ENCODE measurements at regions not wholly inside any gene's neighbourhood (a gene's known extent, or its start where the extent isn't known, plus 50 kb on each side); places are given as distances from the start of the nearest gene placed in this dataset.
"Not testable (repeated sequence)": the region's sequence is repeated elsewhere in the genome, so short reads cannot be mapped to it uniquely, and the experiment has no call there.

DNA sequence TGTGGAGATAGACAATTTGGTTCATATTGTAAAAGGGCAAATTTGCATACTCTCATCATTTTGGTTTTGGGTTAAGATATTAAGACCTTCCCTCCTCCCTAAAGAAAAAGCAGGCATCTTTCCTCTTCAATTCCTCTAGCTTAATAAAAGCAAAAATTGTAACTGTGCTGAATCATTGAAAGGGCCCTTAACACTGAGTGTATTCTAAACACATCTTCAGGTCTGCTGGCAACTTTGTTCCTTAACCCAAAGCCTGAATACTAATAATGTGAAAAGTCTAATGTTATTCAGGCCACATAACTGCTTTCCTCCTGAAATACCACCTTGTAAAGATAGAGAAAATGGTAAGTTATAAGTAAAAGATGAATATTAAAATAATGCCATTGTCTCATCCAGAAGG is 1200.5 kb upstream of the FAM98A start:
- TF ChIP-seq, protein P1, sequence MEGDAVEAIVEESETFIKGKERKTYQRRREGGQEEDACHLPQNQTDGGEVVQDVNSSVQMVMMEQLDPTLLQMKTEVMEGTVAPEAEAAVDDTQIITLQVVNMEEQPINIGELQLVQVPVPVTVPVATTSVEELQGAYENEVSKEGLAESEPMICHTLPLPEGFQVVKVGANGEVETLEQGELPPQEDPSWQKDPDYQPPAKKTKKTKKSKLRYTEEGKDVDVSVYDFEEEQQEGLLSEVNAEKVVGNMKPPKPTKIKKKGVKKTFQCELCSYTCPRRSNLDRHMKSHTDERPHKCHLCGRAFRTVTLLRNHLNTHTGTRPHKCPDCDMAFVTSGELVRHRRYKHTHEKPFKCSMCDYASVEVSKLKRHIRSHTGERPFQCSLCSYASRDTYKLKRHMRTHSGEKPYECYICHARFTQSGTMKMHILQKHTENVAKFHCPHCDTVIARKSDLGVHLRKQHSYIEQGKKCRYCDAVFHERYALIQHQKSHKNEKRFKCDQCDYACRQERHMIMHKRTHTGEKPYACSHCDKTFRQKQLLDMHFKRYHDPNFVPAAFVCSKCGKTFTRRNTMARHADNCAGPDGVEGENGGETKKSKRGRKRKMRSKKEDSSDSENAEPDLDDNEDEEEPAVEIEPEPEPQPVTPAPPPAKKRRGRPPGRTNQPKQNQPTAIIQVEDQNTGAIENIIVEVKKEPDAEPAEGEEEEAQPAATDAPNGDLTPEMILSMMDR (IDR thresholded peaks at IDR 0.05; ENCODE audit: control insufficient read depth, insufficient read depth, low read depth, low read length, missing control alignments), result no peak
- no peak overlapping the region for H3K4me3 ChIP-seq (ENCODE audit: control insufficient read depth, low read depth, low read length)

DNA sequence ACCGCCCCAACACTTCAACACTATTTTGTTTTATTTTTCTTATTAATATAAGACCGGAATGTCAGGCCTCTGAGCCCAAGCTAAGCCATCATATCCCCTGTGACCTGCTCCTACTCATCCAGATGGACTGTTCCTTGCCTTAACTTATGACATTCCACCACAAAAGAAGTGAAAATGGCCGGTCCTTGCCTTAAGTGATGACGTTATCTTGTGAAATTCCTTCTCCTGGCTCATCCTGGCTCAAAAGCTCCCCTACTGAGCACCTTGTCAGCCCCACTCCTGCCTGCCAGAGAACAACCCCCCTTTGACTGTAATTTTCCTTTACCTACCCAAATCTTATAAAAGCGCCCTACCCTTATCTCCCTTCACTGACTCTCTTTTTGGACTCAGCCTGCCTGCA is 1196.5 kb upstream of the FAM98A start:
- not testable (repeated sequence) for DNase-seq (ENCODE audit: low read depth)

More for the DNA sequence above, 1200.5 kb upstream of the FAM98A start:
- DNase-seq (ENCODE audit: low read depth), result no peak

DNA sequence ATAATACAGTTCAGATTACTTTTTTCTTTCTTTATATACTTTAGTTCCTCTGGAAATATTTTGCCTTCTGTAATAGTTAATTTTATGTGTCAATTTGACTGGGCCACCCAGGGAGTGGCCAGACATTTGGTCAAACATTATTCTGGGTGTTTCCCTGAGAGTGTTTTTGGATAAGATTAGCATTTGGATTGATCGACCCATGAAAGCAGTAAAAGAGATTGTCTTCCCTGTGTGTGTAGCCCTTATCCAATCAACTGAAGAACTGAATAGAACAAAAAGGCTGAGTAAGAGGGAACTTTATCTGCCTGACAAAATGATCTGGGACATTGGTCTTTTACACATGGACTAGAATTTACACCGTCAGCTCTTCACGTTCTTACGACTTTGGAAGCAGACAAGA is 1190.1 kb upstream of the FAM98A start:
- TF ChIP-seq, protein P1 (IDR thresholded peaks at IDR 0.05; ENCODE audit: control insufficient read depth, insufficient read depth, low read depth, low read length, missing control alignments), result no peak
- DNase-seq (ENCODE audit: low read depth), result no peak
- no peak overlapping the region for H3K4me3 ChIP-seq (ENCODE audit: control insufficient read depth, low read depth, low read length)

More for the DNA sequence above, 1196.5 kb upstream of the FAM98A start:
- H3K4me3 ChIP-seq (ENCODE audit: control insufficient read depth, low read depth, low read length), result not testable (repeated sequence)

DNA sequence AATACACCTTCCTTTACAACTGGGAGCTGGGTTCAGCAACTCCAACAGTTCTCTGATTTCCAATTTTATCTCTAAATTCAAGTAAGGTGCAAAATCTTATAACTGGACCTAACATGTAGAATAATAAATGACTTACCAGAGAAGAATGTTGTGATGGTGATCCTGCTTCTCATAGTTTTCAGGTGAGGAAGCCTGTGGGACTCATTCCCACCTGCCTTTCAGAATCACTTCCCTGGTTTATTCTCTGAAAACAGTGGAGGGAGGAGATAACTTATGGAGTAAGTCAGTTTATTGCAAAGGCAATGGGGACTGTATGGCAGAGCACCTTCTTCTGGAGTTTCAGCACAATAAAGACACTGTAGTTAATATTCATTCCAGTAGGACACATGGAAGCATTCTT is 1188.2 kb upstream of the FAM98A start:
- TF ChIP-seq, protein P1 (IDR thresholded peaks at IDR 0.05; ENCODE audit: control insufficient read depth, insufficient read depth, low read depth, low read length, missing control alignments), result no peak
- H3K4me3 ChIP-seq (ENCODE audit: control insufficient read depth, low read depth, low read length), result no peak overlapping the region
- DNase-seq (ENCODE audit: low read depth), result no peak

DNA sequence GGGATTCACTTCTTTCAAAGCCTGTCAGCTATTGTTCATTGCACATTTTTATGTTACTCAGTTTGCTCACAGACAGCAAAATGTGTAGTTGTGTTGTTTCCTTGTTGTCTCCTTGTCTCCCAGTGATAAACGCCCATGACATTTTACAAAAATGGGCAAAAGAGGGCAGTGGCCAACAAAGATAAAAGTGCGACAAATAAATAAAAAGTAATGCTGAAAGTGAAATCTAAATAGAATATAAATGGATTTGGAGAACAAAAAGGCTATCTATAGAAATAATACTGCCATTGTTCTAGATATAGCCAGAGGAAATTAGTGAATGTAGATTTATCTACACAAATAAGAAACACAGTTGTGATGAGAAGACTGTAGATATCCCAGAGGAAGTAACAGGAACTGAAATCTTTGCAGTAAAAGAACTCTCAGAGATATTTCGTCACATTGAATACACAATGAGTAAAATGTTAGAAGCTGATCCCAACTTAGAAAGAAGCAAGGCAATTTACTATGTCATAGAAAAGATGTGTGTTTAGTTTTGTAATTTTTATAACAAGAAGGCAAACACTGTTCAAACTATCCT is 1186.2 kb upstream of the FAM98A start:
- H3K4me3 ChIP-seq (ENCODE audit: control insufficient read depth, low read depth, low read length), result no peak overlapping the region
- no peak for DNase-seq (ENCODE audit: low read depth)
- TF ChIP-seq, protein P1 (IDR thresholded peaks at IDR 0.05; ENCODE audit: control insufficient read depth, insufficient read depth, low read depth, low read length, missing control alignments), result no peak

DNA sequence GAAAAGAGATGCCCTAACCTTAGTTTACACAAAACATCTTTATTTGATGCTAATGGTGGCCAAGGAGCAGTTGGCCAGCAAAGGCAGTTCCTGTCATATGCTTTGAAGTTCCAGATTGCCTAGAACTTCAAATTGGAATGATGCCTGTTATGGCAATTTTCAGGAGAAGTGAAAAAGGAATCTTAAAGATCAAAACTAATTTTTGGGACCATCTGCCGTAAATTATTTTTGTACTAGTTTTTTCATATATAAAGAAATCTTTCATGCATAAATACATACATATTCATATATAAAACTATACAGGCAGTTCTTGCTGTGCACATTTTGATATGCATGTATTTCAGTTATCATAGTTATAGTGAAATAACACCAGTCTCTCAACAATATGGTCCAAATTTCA is 1185.6 kb upstream of the FAM98A start:
- no peak for DNase-seq (ENCODE audit: low read depth)
- TF ChIP-seq, protein P1 (IDR thresholded peaks at IDR 0.05; ENCODE audit: control insufficient read depth, insufficient read depth, low read depth, low read length, missing control alignments), result no peak
- H3K4me3 ChIP-seq (ENCODE audit: control insufficient read depth, low read depth, low read length), result no peak overlapping the region

DNA sequence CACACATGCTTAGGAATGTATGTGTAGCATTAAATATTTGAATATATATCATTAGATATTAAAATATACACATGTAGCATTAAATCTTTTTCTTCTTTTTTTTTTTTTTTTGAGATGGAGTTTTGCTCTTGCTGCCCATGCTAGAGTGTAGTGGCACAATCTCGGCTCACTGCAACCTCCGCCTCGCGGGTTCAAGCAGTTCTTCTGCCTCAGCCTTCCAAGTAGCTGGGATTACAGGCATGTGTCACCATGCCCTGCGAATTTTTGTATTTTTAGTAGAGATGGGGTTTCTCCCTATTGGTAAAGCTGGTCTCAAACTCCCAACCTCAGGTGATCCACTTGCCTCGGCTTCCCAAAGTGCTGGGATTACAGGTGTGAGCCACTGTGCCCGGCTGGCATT is 1151.6 kb upstream of the FAM98A start:
- not testable (repeated sequence) for H3K4me3 ChIP-seq (ENCODE audit: control insufficient read depth, low read depth, low read length); DNase-seq (ENCODE audit: low read depth)

DNA sequence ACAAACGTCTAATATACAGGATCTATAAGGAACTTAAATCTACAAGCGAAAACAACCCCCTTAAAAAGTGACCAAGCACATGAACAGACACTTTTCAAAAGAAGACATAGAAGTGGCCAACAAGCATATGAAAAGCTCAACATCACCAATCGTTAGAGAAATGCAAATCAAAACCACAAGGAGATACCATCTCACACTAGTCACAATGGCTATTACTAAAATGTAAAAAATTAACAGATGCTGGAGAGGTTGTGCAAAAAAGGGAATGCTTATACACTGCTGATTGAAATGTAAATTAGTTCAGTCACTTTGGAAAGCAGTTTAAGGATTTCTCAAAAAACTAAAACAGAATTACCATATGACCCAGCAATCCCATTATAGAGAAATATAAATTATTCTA is 1148.5 kb upstream of the FAM98A start:
- no peak for DNase-seq (ENCODE audit: low read depth)
- no peak overlapping the region for H3K4me3 ChIP-seq (ENCODE audit: control insufficient read depth, low read depth, low read length)
- TF ChIP-seq, protein P1 (IDR thresholded peaks at IDR 0.05; ENCODE audit: control insufficient read depth, insufficient read depth, low read depth, low read length, missing control alignments), result no peak
